OCI-LY7 (cell line): ENCODE measurements at regions not wholly inside any gene's neighbourhood (a gene's known extent, or its start where the extent isn't known, plus 50 kb on each side); places are given as distances from the start of the nearest gene placed in this dataset.

Experiments used
- BruUV-seq: library from RNA; stranded (reverse); fragments of 400-500 nt; replicated peaks from 2 replicates; lab custom pipeline; 2021; lab: Mats Ljungman, UMichigan
- CTCF ChIA-PET: fragments of 300-600 bp; sonication (Branson Sonifier 250); formaldehyde crosslinking; loops from one replicate; lab custom pipeline; 2022; ENCODE audit warnings: antibody characterized with exemption; ENCODE audit not compliant: unreplicated experiment; lab: Charles Lee
- POLR2A ChIA-PET: fragments of 300-600 bp; sonication (Branson Sonifier 250); formaldehyde crosslinking; loops from one replicate; lab custom pipeline; 2022; ENCODE audit warnings: antibody characterized with exemption; lab: Charles Lee
- DNase-seq: peaks from one replicate; pipeline ENCODE4 v3.0.0-alpha.2; 2015; ENCODE audit warnings: low spot score
- H2AFZ ChIP-seq: fragments of 200-600 bp; sonication (generic), shearing (Covaris generic); 2 replicates; pipeline ENCODE4 v1.6.1; 2014; ENCODE audit warnings: mild to moderate bottlenecking, antibody characterized with exemption, low read length, moderate library complexity
- H3K27ac ChIP-seq: fragments of 200-600 bp; sonication (generic); 2 replicates; pipeline ENCODE4 v1.5.1; 2014; ENCODE audit warnings: mixed run types, low read depth, mild to moderate bottlenecking, moderate library complexity, low read length, inconsistent platforms; ENCODE audit not compliant: poor library complexity, severe bottlenecking
- H3K36me3 ChIP-seq: fragments of 200-600 bp; sonication (generic); 2 replicates; pipeline ENCODE4 v1.6.1; 2014; ENCODE audit warnings: mild to moderate bottlenecking, antibody characterized with exemption, low read length, moderate library complexity, mixed read lengths; ENCODE audit not compliant: insufficient read depth
- H3K4me1 ChIP-seq: fragments of 200-600 bp; sonication (generic); 2 replicates; pipeline ENCODE4 v1.5.1; 2014; ENCODE audit warnings: mild to moderate bottlenecking, low read length; ENCODE audit not compliant: insufficient read depth, poor library complexity, severe bottlenecking
- H3K4me2 ChIP-seq: fragments of 200-600 bp; sonication (generic); 2 replicates; pipeline ENCODE4 v1.6.1; 2014; ENCODE audit warnings: mild to moderate bottlenecking, low read length
- H3K4me3 ChIP-seq: fragments of 200-600 bp; sonication (generic); 2 replicates; pipeline ENCODE4 v1.5.1; 2014; ENCODE audit warnings: mild to moderate bottlenecking, low read depth, low read length; ENCODE audit not compliant: poor library complexity, severe bottlenecking
- H3K79me2 ChIP-seq: fragments of 200-600 bp; sonication (generic); 2 replicates; pipeline ENCODE4 v1.6.1; 2016; ENCODE audit warnings: low read depth, mild to moderate bottlenecking, low read length, moderate library complexity, mixed read lengths; ENCODE audit not compliant: insufficient read depth
- H3K9me2 ChIP-seq: fragments of 200-600 bp; sonication (generic); 2 replicates; pipeline ENCODE4 v1.6.1; 2016; ENCODE audit warnings: mild to moderate bottlenecking, low read length, mixed read lengths; ENCODE audit not compliant: insufficient read depth
- H3K9me3 ChIP-seq: fragments of 200-600 bp; sonication (generic); 2 replicates; pipeline ENCODE4 v1.6.1; 2014; ENCODE audit warnings: mild to moderate bottlenecking, mixed run types, low read length, mixed read lengths
- H4K20me1 ChIP-seq: fragments of 200-600 bp; sonication (generic); 2 replicates; pipeline ENCODE4 v1.6.1; 2014; ENCODE audit warnings: mild to moderate bottlenecking, antibody characterized with exemption, low read length, moderate library complexity, mixed read lengths; ENCODE audit not compliant: insufficient read depth
- EZH2phosphoT487 ChIP-seq: fragments of 200-600 bp; sonication (generic); IDR thresholded peaks from 2 replicates; pipeline ENCODE4 v1.6.1; 2018; ENCODE audit warnings: low read depth, borderline replicate concordance, mild to moderate bottlenecking, mixed run types, antibody characterized with exemption, low read length, moderate library complexity, mixed read lengths
- intact Hi-C: fragments of 100-400 bp; cut with micrococcal nuclease; formaldehyde crosslinking; loops from one replicate; pipeline ENCODE4 v1.10.0; 2022; ENCODE audit not compliant: unreplicated experiment
- TF ChIP-seq, protein P1 (sequence below): fragments of 200-600 bp; sonication (generic); conservative IDR thresholded peaks from 2 replicates; pipeline ENCODE4 v1.5.1; 2014; ENCODE audit warnings: mild to moderate bottlenecking, antibody characterized with exemption, low read length, moderate library complexity, mixed read lengths

GRCh38 chr5:159630545-159630944 is 285.7 kb upstream of the ADRA1B start:
- Histone ChIP-seq H3K36me3 (no peaks in the 10 kb centered on the region), H3K79me2 (no peaks in the 10 kb centered on the region), H3K27ac (no peak overlapping the region), H3K4me1 (no peaks in the 10 kb centered on the region), H3K9me3 (no peaks in the 10 kb centered on the region), H4K20me1 (no peaks in the 10 kb centered on the region), H2AFZ (no peak overlapping the region), H3K9me2 (no peaks in the 10 kb centered on the region), H3K4me3 (no peak overlapping the region), H3K4me2 (no peak overlapping the region)
- intact Hi-C loops = no loop called here
- ChIA-PET CTCF (no interaction called here), POLR2A (no interaction called here)
- no peak for TF ChIP-seq EZH2phosphoT487
- TF ChIP-seq, protein P1, sequence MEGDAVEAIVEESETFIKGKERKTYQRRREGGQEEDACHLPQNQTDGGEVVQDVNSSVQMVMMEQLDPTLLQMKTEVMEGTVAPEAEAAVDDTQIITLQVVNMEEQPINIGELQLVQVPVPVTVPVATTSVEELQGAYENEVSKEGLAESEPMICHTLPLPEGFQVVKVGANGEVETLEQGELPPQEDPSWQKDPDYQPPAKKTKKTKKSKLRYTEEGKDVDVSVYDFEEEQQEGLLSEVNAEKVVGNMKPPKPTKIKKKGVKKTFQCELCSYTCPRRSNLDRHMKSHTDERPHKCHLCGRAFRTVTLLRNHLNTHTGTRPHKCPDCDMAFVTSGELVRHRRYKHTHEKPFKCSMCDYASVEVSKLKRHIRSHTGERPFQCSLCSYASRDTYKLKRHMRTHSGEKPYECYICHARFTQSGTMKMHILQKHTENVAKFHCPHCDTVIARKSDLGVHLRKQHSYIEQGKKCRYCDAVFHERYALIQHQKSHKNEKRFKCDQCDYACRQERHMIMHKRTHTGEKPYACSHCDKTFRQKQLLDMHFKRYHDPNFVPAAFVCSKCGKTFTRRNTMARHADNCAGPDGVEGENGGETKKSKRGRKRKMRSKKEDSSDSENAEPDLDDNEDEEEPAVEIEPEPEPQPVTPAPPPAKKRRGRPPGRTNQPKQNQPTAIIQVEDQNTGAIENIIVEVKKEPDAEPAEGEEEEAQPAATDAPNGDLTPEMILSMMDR = no peak
- no peak for DNase-seq
- no TSS peak for BruUV-seq

DNA sequence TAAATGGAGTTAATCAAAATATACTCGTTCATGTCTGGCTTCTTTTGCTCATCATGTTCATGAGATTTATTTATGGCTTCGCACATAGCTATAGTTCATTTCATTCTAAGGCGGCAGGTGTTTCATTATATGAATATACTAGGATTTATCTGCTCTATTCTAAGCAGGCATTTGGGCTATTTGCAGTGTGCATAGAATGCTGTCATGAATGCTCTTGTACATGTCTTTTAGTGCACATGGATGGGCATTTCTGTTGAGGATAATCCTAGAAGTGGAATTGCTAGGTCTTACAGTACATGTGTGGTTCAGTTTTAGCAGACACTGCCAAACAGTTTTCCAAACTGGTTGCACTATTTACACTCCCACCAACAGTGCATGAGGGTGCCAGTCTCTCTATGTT is 285.3 kb upstream of the ADRA1B start:
- no peak overlapping the region for H2AFZ ChIP-seq
- no peaks in the 10 kb centered on the region for H3K9me2 ChIP-seq
- DNase-seq = no peak
- BruUV-seq = no TSS peak
- H3K36me3 ChIP-seq = no peaks in the 10 kb centered on the region
- H3K79me2 ChIP-seq = no peaks in the 10 kb centered on the region
- no peak overlapping the region for H3K27ac ChIP-seq
- no peaks in the 10 kb centered on the region for H3K9me3 ChIP-seq
- CTCF ChIA-PET = no interaction called here
- intact Hi-C loops = no loop called here
- no peaks in the 10 kb centered on the region for H4K20me1 ChIP-seq
- no peak overlapping the region for H3K4me3 ChIP-seq
- no peaks in the 10 kb centered on the region for H3K4me1 ChIP-seq
- no peak overlapping the region for H3K4me2 ChIP-seq
- POLR2A ChIA-PET = interaction anchor here (0.6 kb wide), 1 partner anchor 218 kb away, joined by 3 read pairs; no protein-coding TSS in a partner anchor
- no peak for TF ChIP-seq EZH2phosphoT487
- TF ChIP-seq, protein P1 = no peak

DNA sequence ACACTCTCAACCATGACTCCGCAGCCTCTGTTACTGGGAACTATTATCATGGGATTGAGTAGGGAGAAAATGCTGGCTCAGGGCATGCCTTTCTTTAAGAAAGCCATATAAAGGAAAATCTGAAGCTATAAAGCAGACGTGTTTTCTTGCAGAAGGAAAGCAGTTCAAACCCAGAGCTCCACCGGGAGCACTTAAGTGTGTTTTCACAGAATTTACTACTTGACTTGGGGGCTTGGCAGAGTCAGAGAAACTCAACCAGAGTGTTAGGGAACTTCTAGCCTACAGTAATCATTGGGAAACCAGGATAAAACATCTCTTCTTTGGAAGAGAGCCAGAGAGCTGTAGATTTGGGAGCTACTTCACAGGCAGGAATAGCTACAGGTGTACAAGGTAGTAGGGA is 283.4 kb upstream of the ADRA1B start:
- no peak overlapping the region for H3K27ac ChIP-seq
- DNase-seq = no peak
- H3K9me3 ChIP-seq = no peaks in the 10 kb centered on the region
- TF ChIP-seq, protein P1 = no peak
- no peak for TF ChIP-seq EZH2phosphoT487
- CTCF ChIA-PET = no interaction called here
- no peaks in the 10 kb centered on the region for H3K79me2 ChIP-seq
- POLR2A ChIA-PET = no interaction called here
- H3K4me1 ChIP-seq = no peaks in the 10 kb centered on the region
- H3K4me3 ChIP-seq = no peak overlapping the region
- H4K20me1 ChIP-seq = no peaks in the 10 kb centered on the region
- intact Hi-C loops = no loop called here
- no peaks in the 10 kb centered on the region for H3K36me3 ChIP-seq
- no peaks in the 10 kb centered on the region for H3K9me2 ChIP-seq
- BruUV-seq = no TSS peak
- H3K4me2 ChIP-seq = no peak overlapping the region
- H2AFZ ChIP-seq = no peak overlapping the region
